ENCODE measurements at regions not wholly inside any gene's neighbourhood (a gene's known extent, or its start where the extent isn't known, plus 50 kb on each side); places are given as distances from the start of the nearest gene placed in this dataset.

DNA sequence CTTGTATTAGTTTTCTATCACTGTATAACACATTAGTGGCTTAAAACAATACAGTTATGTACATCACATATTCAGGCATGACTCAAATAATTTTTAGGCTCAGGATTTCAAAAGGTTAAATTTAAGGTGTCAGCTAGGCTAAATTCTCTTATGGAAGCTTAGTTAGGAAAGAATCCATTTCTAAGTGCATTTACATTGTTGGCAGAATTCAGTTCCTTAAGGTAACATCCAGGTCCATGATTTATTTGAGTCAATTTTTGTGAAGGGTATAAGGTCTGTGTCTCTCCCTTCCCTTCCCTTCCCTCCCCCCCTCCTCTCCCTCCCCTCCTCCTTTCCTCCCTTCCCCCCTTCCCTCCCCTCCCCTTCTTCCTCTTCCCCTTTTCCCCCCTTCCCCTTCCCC is 399.0 kb upstream of the CNTN5 start:
- TF ChIP-seq CTCF (IDR thresholded peaks at IDR 0.05 in 8 of 11, conservative IDR thresholded peaks at IDR 0.05 in 3 of 11) (no peak), POLR2A (IDR thresholded peaks at IDR 0.05) (no peak), POLR2AphosphoS5 (IDR thresholded peaks at IDR 0.05) (no peak)
